ENCODE measurements at regions not wholly inside any gene's neighbourhood (a gene's known extent, or its start where the extent isn't known, plus 50 kb on each side); places are given as distances from the start of the nearest gene placed in this dataset.

- ATAC-seq = no peak
- Mint-ChIP-seq H3K4me1 (no peaks in the 10 kb centered on the region), H3K27ac (no peak overlapping the region), H3K9me3 (no peaks in the 10 kb centered on the region), H3K4me3 (no peak overlapping the region), H3K36me3 (no peaks in the 10 kb centered on the region), H3K27me3 (no peaks in the 10 kb centered on the region)
Measured at GRCh38 chr2:196555161-196555560, 84.4 kb upstream of the CCDC150 start.

DNA sequence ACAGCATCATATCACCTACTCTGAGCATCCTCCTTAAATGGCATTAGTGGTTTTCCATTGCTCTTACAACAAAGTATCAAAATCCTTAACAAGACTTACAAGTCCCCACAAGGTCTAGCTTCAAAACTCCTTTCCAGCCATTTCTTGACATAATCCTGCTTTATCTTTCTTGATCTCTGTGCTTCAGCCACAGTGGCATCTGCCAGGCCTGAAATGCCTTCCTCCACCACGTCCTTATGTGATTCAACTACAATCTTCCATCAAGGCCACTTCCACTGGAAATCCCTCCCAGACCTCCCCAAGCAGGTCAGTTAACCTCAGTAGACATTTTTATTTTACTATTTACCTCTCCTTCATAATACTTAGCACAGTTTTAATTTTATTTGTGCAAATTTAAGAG, 83.8 kb upstream of the CCDC150 start:
- Mint-ChIP-seq H3K27ac (no peak overlapping the region), H3K4me3 (no peak overlapping the region), H3K9me3 (peaks cover under 1% of the 10 kb centered on the region), H3K27me3 (peaks cover under 1% of the 10 kb centered on the region), H3K4me1 (no peaks in the 10 kb centered on the region), H3K36me3 (no peaks in the 10 kb centered on the region)
- no peak for ATAC-seq

DNA sequence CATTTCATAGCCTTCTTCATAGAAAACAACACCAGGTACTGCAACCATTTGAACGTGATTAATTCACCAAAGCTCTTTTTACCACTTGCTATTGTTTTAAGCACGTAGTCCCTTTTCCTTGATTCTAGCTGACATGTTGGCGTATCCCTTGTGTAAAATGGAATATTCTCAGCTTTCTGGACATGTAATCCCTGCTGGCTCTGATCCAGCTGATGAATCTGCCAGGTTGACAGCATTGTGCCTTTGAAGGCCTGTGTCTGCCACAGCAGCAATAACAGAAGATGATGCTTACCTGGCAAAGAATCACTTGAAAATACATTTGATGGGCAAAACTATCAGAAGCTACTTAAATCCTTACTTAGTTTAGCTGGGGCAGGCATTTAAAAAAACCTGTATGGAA, 81.0 kb upstream of the CCDC150 start:
- Mint-ChIP-seq H3K4me3 (no peak overlapping the region), H3K4me1 (no peaks in the 10 kb centered on the region), H3K27ac (no peak overlapping the region), H3K36me3 (no peaks in the 10 kb centered on the region), H3K9me3 (peaks cover 6% of the 10 kb centered on the region), H3K27me3 (peaks cover 11% of the 10 kb centered on the region)
- ATAC-seq = no peak

DNA sequence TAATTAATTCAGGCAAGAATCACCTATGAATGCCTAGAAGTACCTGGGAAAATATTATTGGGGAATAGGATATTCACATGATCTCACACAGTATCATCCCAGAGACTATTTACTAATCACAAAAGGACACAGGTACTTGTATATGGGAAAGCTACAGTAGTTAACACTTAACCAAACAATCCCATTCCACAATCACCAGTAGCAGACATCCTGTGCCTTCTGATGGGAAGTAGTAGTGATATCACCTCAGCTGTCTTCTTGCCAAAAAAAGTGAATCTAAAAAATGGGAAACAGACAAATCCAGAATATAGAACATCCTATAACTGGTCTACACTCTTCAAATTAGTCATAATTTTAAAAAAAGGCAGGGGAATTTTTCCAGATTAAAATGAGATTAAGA, 75.6 kb upstream of the CCDC150 start:
- ATAC-seq = no peak
- Mint-ChIP-seq H3K4me3 (no peak overlapping the region), H3K9me3 (peaks cover 6% of the 10 kb centered on the region), H3K27me3 (peaks cover 11% of the 10 kb centered on the region), H3K27ac (no peak overlapping the region), H3K4me1 (no peaks in the 10 kb centered on the region), H3K36me3 (no peaks in the 10 kb centered on the region)

DNA sequence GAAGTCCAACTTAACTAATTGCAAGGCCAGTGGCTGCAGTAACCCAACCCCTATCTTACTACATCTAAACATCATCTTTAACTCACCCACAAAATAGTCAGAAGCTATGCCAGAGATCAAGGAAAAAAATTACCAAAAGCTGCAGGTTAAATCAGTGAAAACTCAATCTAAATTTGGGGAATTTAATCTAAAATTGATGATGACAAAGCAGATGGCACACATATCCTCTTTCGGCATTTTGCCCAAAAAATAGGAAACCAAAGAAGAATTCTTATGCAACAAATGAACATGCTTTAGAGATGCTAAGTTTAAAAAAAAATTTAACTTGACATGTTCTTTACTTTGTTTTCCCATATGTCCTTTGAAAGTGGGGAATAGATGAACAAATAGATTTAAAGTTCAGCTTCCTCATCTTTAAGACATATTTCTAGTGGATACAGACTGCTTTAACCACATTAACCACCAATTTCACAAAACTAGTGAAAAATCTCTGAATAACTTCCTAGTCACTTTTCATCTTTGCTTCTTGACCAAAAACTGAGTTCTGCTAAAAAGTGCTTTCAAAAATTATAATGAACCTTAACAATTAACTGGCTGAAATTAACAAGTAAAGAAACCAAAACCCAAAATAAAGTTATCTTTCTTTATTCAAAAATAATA, 74.3 kb upstream of the CCDC150 start:
- H3K27me3 Mint-ChIP-seq = peaks cover 11% of the 10 kb centered on the region
- H3K27ac Mint-ChIP-seq = no peak overlapping the region
- H3K36me3 Mint-ChIP-seq = no peaks in the 10 kb centered on the region
- H3K9me3 Mint-ChIP-seq = peaks cover 6% of the 10 kb centered on the region
- no peak overlapping the region for H3K4me3 Mint-ChIP-seq
- ATAC-seq = no peak
- H3K4me1 Mint-ChIP-seq = no peaks in the 10 kb centered on the region

GRCh38 chr2:196565982-196566381, 73.5 kb upstream of the CCDC150 start:
- Mint-ChIP-seq H3K9me3 (peaks cover 4% of the 10 kb centered on the region), H3K4me1 (no peaks in the 10 kb centered on the region), H3K4me3 (no peak overlapping the region), H3K27me3 (peaks cover 13% of the 10 kb centered on the region), H3K36me3 (no peaks in the 10 kb centered on the region), H3K27ac (no peak overlapping the region)
- ATAC-seq = no peak

- Mint-ChIP-seq H3K36me3 (no peaks in the 10 kb centered on the region), H3K4me3 (no peak overlapping the region), H3K4me1 (no peaks in the 10 kb centered on the region), H3K27ac (no peak overlapping the region), H3K9me3 (no peaks in the 10 kb centered on the region), H3K27me3 (peaks cover 8% of the 10 kb centered on the region)
- ATAC-seq = no peak
Measured at GRCh38 chr2:196566961-196567666, 72.4 kb upstream of the CCDC150 start.

DNA sequence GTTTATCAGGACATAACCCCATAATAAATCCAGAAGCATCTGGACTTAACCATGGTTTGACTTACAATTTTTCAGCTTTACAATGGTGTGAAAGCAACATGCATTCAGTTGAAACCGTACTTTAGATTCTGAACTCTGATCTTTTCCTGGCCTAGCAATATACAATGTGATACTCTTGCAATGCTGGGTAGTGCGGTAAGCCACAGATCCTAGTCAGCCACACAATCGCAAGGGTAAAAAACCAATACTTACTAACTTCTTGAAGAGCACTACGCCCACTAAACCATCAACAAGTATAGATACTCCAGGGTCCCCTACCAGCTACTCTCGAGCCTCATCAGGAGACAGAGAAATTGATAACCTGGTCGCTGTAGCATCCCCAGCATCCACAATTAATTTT, 71.0 kb upstream of the CCDC150 start:
- Mint-ChIP-seq H3K27me3 (peaks cover 8% of the 10 kb centered on the region), H3K27ac (no peak overlapping the region), H3K9me3 (peaks cover 1% of the 10 kb centered on the region), H3K4me1 (no peaks in the 10 kb centered on the region), H3K36me3 (no peaks in the 10 kb centered on the region), H3K4me3 (no peak overlapping the region)
- no peak for ATAC-seq

GRCh38 chr2:196584903-196585302, 54.6 kb upstream of the CCDC150 start:
- H3K9me3 Mint-ChIP-seq = peaks cover 5% of the 10 kb centered on the region
- no peak for ATAC-seq
- H3K4me1 Mint-ChIP-seq = no peaks in the 10 kb centered on the region
- H3K27me3 Mint-ChIP-seq = peaks cover 8% of the 10 kb centered on the region
- H3K36me3 Mint-ChIP-seq = no peaks in the 10 kb centered on the region
- no peak overlapping the region for H3K4me3 Mint-ChIP-seq
- H3K27ac Mint-ChIP-seq = no peak overlapping the region

DNA sequence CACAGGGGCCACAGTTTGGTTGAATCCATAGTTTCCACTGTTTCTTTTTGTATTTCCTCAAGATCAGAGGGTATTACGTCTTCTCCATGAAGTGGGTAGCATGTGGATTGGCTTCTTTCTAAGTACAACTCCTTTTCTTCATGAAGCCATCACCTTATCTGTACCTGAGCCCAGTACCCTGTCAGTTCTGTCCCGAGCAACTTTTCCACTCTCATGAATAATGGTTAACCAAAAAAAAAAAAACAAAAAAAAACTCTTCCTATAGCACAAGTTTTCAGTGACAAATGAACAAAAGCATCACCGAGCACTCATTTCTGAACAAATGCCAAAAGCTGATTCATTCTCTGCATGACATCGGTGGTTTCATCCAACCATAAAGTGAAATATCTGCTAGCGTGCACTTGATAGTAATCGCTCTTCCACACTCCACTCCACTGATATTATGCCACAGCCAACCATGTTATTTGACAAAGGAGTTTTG, 53.0 kb upstream of the CCDC150 start:
- no peaks in the 10 kb centered on the region for H3K36me3 Mint-ChIP-seq
- no peaks in the 10 kb centered on the region for H3K4me1 Mint-ChIP-seq
- no peak overlapping the region for H3K27ac Mint-ChIP-seq
- no peak overlapping the region for H3K4me3 Mint-ChIP-seq
- no peak for ATAC-seq
- H3K27me3 Mint-ChIP-seq = peaks cover 23% of the 10 kb centered on the region
- H3K9me3 Mint-ChIP-seq = peaks cover 3% of the 10 kb centered on the region

DNA sequence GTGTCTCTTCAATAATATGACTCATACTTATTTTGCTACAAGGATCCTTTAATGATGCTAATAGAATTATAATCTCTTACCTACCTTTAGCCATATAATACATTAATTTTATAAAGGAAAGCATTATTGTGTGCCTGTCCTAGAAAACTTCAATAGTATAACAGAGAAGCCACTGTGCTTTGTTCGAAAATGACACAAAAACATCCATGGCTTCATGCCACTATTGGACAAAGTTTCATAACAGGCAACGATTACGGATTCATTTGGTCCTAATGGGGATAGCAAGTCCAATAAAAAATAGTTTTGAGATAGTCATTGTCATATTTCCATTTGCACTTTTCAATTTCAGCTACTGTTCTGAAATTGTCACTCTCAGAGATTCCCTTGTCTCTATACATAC, 52.5 kb upstream of the CCDC150 start:
- Mint-ChIP-seq H3K27me3 (peaks cover 28% of the 10 kb centered on the region), H3K36me3 (no peaks in the 10 kb centered on the region), H3K27ac (no peak overlapping the region), H3K4me3 (no peak overlapping the region), H3K4me1 (no peaks in the 10 kb centered on the region), H3K9me3 (peaks cover 3% of the 10 kb centered on the region)
- ATAC-seq = no peak

GRCh38 chr2:196587739-196588138, 51.8 kb upstream of the CCDC150 start:
- Mint-ChIP-seq H3K9me3 (peaks cover 3% of the 10 kb centered on the region), H3K27ac (no peak overlapping the region), H3K27me3 (peaks cover 33% of the 10 kb centered on the region), H3K4me3 (no peak overlapping the region), H3K4me1 (no peaks in the 10 kb centered on the region), H3K36me3 (no peaks in the 10 kb centered on the region)
- no peak for ATAC-seq

DNA sequence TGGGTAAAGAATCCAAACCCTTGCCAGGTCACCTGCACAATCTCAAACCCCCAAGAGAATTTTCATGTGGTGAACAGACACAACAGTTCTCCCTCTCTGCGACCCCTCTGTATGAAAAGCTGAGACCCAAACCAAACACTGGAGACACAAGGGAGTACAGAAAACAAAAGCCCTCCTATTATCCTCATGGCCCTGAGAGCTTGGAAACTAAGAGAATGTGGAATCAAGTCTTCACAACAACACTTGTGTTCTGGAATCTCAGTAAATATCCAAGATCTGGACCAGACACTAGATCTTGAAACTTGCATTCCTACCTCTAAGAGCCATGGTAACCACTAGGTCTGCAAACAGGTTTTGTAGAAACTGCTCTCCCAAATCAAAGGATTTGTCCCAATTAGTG, 50.1 kb upstream of the CCDC150 start:
- H3K27ac Mint-ChIP-seq = no peak overlapping the region
- no peaks in the 10 kb centered on the region for H3K36me3 Mint-ChIP-seq
- H3K9me3 Mint-ChIP-seq = peaks cover 3% of the 10 kb centered on the region
- H3K27me3 Mint-ChIP-seq = peaks cover 44% of the 10 kb centered on the region
- H3K4me1 Mint-ChIP-seq = no peaks in the 10 kb centered on the region
- H3K4me3 Mint-ChIP-seq = no peak overlapping the region
- ATAC-seq = no peak
